Left lung (tissue), 4 donors: ENCODE measurements at regions not wholly inside any gene's neighbourhood (a gene's known extent, or its start where the extent isn't known, plus 50 kb on each side); places are given as distances from the start of the nearest gene placed in this dataset.

Source experiments
- ATAC-seq: fragments of 200-7000 bp; cut with Tn5 transposase; one replicate; pipeline ENCODE4 v1.9.1; 2020; ENCODE audit warnings: moderate library complexity
- DNase-seq, 4 donors: peaks; one replicate each; pipeline ENCODE4 v3.0.0-alpha.2; 2013 to 2020
- H3K27ac ChIP-seq, 2 donors: fragments of 200-600 bp; sonication (generic) in 1 of 2; one replicate each; pipeline versions ENCODE4 v1.5.0 to v1.8.0; 2020 to 2021
- H3K27me3 ChIP-seq, 2 donors: fragments of 200-600 bp; sonication (generic) in 1 of 2; one replicate each; pipeline versions ENCODE4 v1.5.0 to v1.8.0; 2020 to 2021
- H3K36me3 ChIP-seq, 2 donors: fragments of 200-600 bp; sonication (generic) in 1 of 2; one replicate each; pipeline versions ENCODE4 v1.5.0 to v1.8.0; 2020 to 2021
- H3K4me1 ChIP-seq, 2 donors: fragments of 200-600 bp; one replicate each; pipeline ENCODE4 v1.8.0; 2021
- H3K4me3 ChIP-seq, 2 donors: fragments of 200-600 bp; sonication (generic) in 1 of 2; one replicate each; pipeline versions ENCODE4 v1.5.0 to v1.8.0; 2020 to 2021; ENCODE audit warnings: mild to moderate bottlenecking in 1 of 2
- H3K9me3 ChIP-seq, 2 donors: fragments of 200-600 bp; sonication (generic) in 1 of 2; one replicate each; pipeline versions ENCODE4 v1.5.0 to v1.8.0; 2020 to 2021
- intact Hi-C, 2 donors: fragments of 100-400 bp; cut with DNase I; formaldehyde crosslinking; loops; one replicate each; pipeline versions ENCODE4 v1.11.2 to v1.14.2; 2022
- TF ChIP-seq, protein P1 (sequence below), 2 donors: fragments of 200-600 bp; sonication (generic) in 1 of 2; IDR thresholded peaks; one replicate each; pipeline versions ENCODE4 v1.5.0 to v1.8.0; 2021; ENCODE audit warnings: antibody characterized with exemption in 2 of 2
- donor health status: DM: no; HTN: yes; CAD: no.
- donor health status: DM: no; HTN: no; CAD: no.

DNA sequence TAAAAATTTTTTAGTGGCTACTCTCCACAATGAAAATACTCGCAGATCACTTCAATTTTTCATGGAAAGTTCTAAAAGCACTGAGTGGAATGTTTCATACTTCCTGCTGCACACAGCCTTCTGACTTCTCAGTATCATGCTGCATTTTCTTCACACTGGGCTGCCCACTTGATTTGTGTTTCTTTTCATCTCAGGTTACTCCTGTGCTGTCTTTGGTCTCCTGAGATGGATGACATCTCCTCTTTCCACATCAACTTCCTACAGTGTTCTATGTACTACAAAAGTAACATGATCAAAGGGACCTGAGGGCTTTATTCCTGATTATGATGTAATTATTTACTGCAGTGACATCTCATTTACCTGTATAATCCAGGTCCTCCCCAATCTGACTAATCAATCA, 927.7 kb downstream of the ROBO2 start:
- no peaks in the 10 kb centered on the region for H3K4me1 ChIP-seq
- H3K9me3 ChIP-seq, result peaks cover 0 to 15% of the 10 kb centered on the region in 2 donors
- no peaks in the 10 kb centered on the region for H3K36me3 ChIP-seq
- DNase-seq (no peak), ATAC-seq (no peak)
- TF ChIP-seq, protein P1, sequence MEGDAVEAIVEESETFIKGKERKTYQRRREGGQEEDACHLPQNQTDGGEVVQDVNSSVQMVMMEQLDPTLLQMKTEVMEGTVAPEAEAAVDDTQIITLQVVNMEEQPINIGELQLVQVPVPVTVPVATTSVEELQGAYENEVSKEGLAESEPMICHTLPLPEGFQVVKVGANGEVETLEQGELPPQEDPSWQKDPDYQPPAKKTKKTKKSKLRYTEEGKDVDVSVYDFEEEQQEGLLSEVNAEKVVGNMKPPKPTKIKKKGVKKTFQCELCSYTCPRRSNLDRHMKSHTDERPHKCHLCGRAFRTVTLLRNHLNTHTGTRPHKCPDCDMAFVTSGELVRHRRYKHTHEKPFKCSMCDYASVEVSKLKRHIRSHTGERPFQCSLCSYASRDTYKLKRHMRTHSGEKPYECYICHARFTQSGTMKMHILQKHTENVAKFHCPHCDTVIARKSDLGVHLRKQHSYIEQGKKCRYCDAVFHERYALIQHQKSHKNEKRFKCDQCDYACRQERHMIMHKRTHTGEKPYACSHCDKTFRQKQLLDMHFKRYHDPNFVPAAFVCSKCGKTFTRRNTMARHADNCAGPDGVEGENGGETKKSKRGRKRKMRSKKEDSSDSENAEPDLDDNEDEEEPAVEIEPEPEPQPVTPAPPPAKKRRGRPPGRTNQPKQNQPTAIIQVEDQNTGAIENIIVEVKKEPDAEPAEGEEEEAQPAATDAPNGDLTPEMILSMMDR (IDR thresholded peaks at IDR 0.05), result no peak
- no peak overlapping the region for H3K27ac ChIP-seq
- intact Hi-C loops, result no loop called here
- H3K27me3 ChIP-seq, result no peaks in the 10 kb centered on the region
- H3K4me3 ChIP-seq, result no peak overlapping the region

DNA sequence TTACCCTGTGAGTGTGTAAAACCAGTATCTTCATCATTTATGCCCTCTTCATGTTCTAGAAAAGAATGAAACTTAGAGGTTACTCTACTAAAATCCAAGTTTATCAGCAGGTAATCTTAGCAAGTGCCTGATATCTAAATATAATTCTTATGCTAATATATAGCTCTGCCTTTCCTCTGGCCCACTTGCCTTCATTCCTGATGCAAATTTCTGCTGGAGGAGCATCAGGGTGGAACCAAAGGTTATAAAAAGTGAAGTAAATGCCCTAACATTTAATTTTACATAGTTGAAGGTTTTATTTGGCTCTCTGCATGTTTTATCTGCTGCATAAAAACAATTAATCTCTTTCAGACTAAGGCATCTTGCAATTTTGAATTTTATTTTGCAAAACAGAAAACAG, 936.2 kb downstream of the ROBO2 start:
- no peak overlapping the region for H3K27ac ChIP-seq
- H3K27me3 ChIP-seq, result no peaks in the 10 kb centered on the region
- DNase-seq, result no peak
- no peak for ATAC-seq
- H3K4me3 ChIP-seq, result no peak overlapping the region
- H3K9me3 ChIP-seq, result no peaks in the 10 kb centered on the region
- TF ChIP-seq, protein P1 (IDR thresholded peaks at IDR 0.05), result no peak
- intact Hi-C loops, result no loop called here
- H3K36me3 ChIP-seq, result no peaks in the 10 kb centered on the region
- no peaks in the 10 kb centered on the region for H3K4me1 ChIP-seq

DNA sequence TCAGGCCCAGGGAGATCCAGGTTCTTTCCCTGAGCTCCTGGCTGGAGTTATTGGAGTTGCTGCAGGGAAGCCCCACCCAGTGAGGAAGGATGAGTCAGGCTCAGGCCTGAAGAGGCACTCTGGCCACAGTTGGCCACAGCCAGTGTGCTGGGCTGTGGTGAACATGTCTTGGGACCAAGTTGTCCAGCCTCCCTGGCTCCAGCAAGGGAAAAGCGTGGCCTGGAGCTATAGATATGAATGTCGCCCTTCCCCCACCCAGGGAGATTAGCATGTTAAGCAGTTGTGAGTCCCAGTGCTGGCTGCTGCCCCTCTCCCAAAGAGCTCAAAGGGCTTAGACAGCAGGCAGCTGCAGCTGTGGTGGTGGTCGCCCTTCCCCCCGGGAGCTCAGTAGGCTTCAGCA, 963.2 kb downstream of the ROBO2 start:
- no peak overlapping the region for H3K27ac ChIP-seq
- H3K4me1 ChIP-seq, result no peaks in the 10 kb centered on the region
- DNase-seq (no peak), ATAC-seq (no peak)
- no peak overlapping the region for H3K4me3 ChIP-seq
- H3K36me3 ChIP-seq, result no peaks in the 10 kb centered on the region
- no peaks in the 10 kb centered on the region for H3K27me3 ChIP-seq
- intact Hi-C loops, result no loop called here
- TF ChIP-seq, protein P1 (IDR thresholded peaks at IDR 0.05), result no peak
- peaks cover 0 to 23% of the 10 kb centered on the region in 2 donors for H3K9me3 ChIP-seq

DNA sequence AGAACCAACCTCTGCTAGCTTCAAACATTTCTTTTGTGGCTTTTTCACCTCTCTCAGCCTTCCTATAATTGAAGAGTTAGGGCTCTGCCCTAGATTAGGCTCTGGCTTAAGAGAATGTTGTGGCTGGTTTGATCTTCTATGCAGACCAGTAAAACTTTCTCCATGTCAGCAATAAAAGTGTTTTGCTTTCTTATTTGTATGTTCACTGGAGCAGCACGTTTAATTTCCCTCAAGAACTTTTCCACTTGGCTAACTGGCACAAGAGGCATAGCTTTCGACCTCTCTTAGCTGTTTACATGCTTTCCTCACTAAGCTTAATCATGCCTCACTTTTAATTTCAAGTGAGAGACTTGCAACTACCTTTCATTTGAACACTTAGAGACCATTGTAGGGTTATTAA, 964.7 kb downstream of the ROBO2 start:
- H3K4me3 ChIP-seq, result no peak overlapping the region
- TF ChIP-seq, protein P1 (IDR thresholded peaks at IDR 0.05), result no peak
- intact Hi-C loops, result no loop called here
- no peaks in the 10 kb centered on the region for H3K4me1 ChIP-seq
- H3K27me3 ChIP-seq, result no peaks in the 10 kb centered on the region
- no peak overlapping the region for H3K27ac ChIP-seq
- peaks cover 0 to 23% of the 10 kb centered on the region in 2 donors for H3K9me3 ChIP-seq
- ATAC-seq, result no peak
- no peaks in the 10 kb centered on the region for H3K36me3 ChIP-seq
- no peak for DNase-seq

DNA sequence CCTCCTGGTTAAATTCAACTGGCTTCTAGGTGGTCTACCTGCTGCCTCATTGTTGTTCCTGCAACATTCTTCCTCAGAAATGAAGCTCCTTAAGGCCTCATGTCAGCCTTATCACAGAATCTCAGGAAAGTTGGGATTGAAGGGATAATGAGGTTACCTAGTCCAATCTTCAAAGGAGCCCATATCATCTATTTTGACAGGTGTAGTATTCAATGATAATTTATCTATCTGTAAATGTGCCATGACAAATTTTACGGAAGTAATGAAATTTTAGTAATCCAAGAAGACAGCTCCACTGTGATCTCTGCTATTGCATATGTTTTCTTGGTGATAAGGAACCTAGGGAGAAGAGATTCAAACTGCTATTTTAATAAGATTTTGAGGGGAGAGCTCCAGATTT, 973.8 kb downstream of the ROBO2 start:
- Histone ChIP-seq H3K27me3 (no peaks in the 10 kb centered on the region), H3K4me3 (no peak overlapping the region), H3K4me1 (no peaks in the 10 kb centered on the region), H3K36me3 (no peaks in the 10 kb centered on the region), H3K9me3 (peaks cover 0 to 1% of the 10 kb centered on the region in 2 donors), H3K27ac (no peak overlapping the region)
- TF ChIP-seq, protein P1 (IDR thresholded peaks at IDR 0.05), result no peak
- DNase-seq (no peak), ATAC-seq (no peak)
- intact Hi-C loops, result no loop called here
